ENCODE measurements at regions not wholly inside any gene's neighbourhood (a gene's known extent, or its start where the extent isn't known, plus 50 kb on each side); places are given as distances from the start of the nearest gene placed in this dataset.

DNA sequence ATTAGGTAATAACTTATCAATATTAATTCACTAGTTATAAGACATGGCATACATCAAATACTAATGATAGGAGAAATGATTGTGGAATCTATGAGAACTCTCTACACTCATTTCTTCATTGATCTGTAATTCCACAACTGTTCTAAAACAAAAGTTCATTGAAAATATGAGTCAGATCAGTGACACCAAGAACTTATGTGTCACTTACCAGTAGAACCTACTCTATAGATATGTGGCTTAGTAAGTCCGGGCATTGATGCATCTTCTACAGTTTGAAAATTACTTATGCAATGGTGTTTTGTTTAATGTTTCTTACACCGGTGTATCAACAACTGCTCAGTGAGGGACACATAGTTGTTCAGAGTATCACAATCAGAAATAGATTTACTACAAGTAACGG is 520.3 kb downstream of the ARAP2 start:
- Histone ChIP-seq H3K4me3 (replicated peaks in 1 of 4; ENCODE audit: control extremely low read depth in 1 of 4, insufficient read depth in 1 of 4, low read depth in 3 of 4, low read length in 4 of 4) (no peak overlapping the region), H3K27ac (ENCODE audit: insufficient read depth, low read length) (no peak overlapping the region), H3K27me3 (ENCODE audit: control insufficient read depth, insufficient read depth, low read length) (no peaks in the 10 kb centered on the region), H3K9me3 (ENCODE audit: control insufficient read depth, insufficient read depth, low read depth, low read length) (no peaks in the 10 kb centered on the region), H3K4me1 (ENCODE audit: control insufficient read depth, extremely low read depth, insufficient read depth, low read length) (no peaks in the 10 kb centered on the region), H3K9ac (ENCODE audit: insufficient read depth, low read length) (no peak overlapping the region), H4K20me1 (ENCODE audit: control insufficient read depth, extremely low read depth, insufficient read depth, low read length) (no peaks in the 10 kb centered on the region), H2AFZ (ENCODE audit: low read length) (no peak overlapping the region), H3K79me2 (ENCODE audit: control insufficient read depth, insufficient read depth, low read length) (no peaks in the 10 kb centered on the region), H3K4me2 (ENCODE audit: extremely low read depth, insufficient read depth, low read length) (no peak overlapping the region), H3K36me3 (ENCODE audit: control insufficient read depth, insufficient read depth, low read length) (no peaks in the 10 kb centered on the region)
- no peak for DNase-seq (ENCODE audit: low read depth in 2 of 2)
- TF ChIP-seq EZH2 (IDR thresholded peaks at IDR 0.05; ENCODE audit: low read length, missing control alignments): no peak
- TF ChIP-seq, protein P1, sequence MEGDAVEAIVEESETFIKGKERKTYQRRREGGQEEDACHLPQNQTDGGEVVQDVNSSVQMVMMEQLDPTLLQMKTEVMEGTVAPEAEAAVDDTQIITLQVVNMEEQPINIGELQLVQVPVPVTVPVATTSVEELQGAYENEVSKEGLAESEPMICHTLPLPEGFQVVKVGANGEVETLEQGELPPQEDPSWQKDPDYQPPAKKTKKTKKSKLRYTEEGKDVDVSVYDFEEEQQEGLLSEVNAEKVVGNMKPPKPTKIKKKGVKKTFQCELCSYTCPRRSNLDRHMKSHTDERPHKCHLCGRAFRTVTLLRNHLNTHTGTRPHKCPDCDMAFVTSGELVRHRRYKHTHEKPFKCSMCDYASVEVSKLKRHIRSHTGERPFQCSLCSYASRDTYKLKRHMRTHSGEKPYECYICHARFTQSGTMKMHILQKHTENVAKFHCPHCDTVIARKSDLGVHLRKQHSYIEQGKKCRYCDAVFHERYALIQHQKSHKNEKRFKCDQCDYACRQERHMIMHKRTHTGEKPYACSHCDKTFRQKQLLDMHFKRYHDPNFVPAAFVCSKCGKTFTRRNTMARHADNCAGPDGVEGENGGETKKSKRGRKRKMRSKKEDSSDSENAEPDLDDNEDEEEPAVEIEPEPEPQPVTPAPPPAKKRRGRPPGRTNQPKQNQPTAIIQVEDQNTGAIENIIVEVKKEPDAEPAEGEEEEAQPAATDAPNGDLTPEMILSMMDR (conservative IDR thresholded peaks at IDR 0.05 in 1 of 2, IDR thresholded peaks at IDR 0.05 in 1 of 2; ENCODE audit: low read depth in 1 of 2, low read length in 2 of 2): no peak

DNA sequence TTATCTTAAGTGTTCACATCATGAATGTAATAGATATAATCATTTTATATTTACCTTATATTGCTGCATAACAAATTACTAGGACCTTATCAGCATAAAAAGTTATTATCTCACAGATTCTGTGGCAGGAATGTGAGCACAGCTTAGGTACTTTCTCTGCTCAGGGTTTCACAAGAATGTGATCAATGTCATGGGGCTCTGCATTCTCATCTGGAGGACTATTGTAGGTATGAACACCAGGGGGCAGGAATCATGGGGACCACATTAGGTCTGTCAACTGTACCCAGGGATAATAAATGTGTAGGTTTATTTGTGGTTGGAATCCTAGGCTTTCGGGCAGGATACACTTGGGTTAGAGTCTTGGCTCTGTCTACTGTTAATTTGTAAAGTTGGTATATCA is 519.2 kb downstream of the ARAP2 start:
- Histone ChIP-seq H4K20me1 (ENCODE audit: control insufficient read depth, extremely low read depth, insufficient read depth, low read length) (no peaks in the 10 kb centered on the region), H3K79me2 (ENCODE audit: control insufficient read depth, insufficient read depth, low read length) (no peaks in the 10 kb centered on the region), H2AFZ (ENCODE audit: low read length) (no peak overlapping the region), H3K36me3 (ENCODE audit: control insufficient read depth, insufficient read depth, low read length) (no peaks in the 10 kb centered on the region), H3K4me1 (ENCODE audit: control insufficient read depth, extremely low read depth, insufficient read depth, low read length) (no peaks in the 10 kb centered on the region), H3K4me3 (replicated peaks in 1 of 4; ENCODE audit: control extremely low read depth in 1 of 4, insufficient read depth in 1 of 4, low read depth in 3 of 4, low read length in 4 of 4) (no peak overlapping the region), H3K9ac (ENCODE audit: insufficient read depth, low read length) (no peak overlapping the region), H3K27ac (ENCODE audit: insufficient read depth, low read length) (no peak overlapping the region), H3K27me3 (ENCODE audit: control insufficient read depth, insufficient read depth, low read length) (no peaks in the 10 kb centered on the region), H3K4me2 (ENCODE audit: extremely low read depth, insufficient read depth, low read length) (no peak overlapping the region), H3K9me3 (ENCODE audit: control insufficient read depth, insufficient read depth, low read depth, low read length) (no peaks in the 10 kb centered on the region)
- TF ChIP-seq EZH2 (IDR thresholded peaks at IDR 0.05; ENCODE audit: low read length, missing control alignments): no peak
- TF ChIP-seq, protein P1 (conservative IDR thresholded peaks at IDR 0.05 in 1 of 2, IDR thresholded peaks at IDR 0.05 in 1 of 2; ENCODE audit: low read depth in 1 of 2, low read length in 2 of 2): no peak
- DNase-seq (ENCODE audit: low read depth in 2 of 2): no peak

DNA sequence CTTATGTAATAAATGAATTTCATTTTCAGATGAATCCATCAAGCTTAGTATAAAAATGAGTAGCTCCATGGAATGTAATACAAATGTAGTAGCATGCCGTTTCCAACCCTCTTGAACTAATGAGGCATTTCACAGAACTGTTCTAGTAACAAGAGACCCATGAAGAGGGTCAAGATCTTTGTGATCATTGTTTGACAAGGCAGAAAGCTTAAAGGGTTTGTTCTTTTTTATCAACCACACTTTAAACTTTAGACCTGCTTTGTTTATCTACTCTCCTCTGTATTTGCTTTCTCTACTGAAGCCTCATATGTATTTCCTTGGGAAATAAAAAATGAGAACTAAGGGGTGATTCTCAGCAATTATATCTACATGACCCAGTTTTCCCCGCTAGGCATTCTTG is 513.9 kb downstream of the ARAP2 start:
- Histone ChIP-seq H3K4me2 (ENCODE audit: extremely low read depth, insufficient read depth, low read length) (no peak overlapping the region), H3K79me2 (ENCODE audit: control insufficient read depth, insufficient read depth, low read length) (no peaks in the 10 kb centered on the region), H3K4me3 (replicated peaks in 1 of 4; ENCODE audit: control extremely low read depth in 1 of 4, insufficient read depth in 1 of 4, low read depth in 3 of 4, low read length in 4 of 4) (no peak overlapping the region), H3K27me3 (ENCODE audit: control insufficient read depth, insufficient read depth, low read length) (no peaks in the 10 kb centered on the region), H3K36me3 (ENCODE audit: control insufficient read depth, insufficient read depth, low read length) (no peaks in the 10 kb centered on the region), H4K20me1 (ENCODE audit: control insufficient read depth, extremely low read depth, insufficient read depth, low read length) (no peaks in the 10 kb centered on the region), H3K4me1 (ENCODE audit: control insufficient read depth, extremely low read depth, insufficient read depth, low read length) (no peaks in the 10 kb centered on the region), H2AFZ (ENCODE audit: low read length) (no peak overlapping the region), H3K27ac (ENCODE audit: insufficient read depth, low read length) (no peak overlapping the region), H3K9me3 (ENCODE audit: control insufficient read depth, insufficient read depth, low read depth, low read length) (no peaks in the 10 kb centered on the region), H3K9ac (ENCODE audit: insufficient read depth, low read length) (no peak overlapping the region)
- TF ChIP-seq, protein P1 (conservative IDR thresholded peaks at IDR 0.05 in 1 of 2, IDR thresholded peaks at IDR 0.05 in 1 of 2; ENCODE audit: low read depth in 1 of 2, low read length in 2 of 2): no peak
- TF ChIP-seq EZH2 (IDR thresholded peaks at IDR 0.05; ENCODE audit: low read length, missing control alignments): no peak
- DNase-seq (ENCODE audit: low read depth in 2 of 2): no peak

Data from fibroblast of lung (primary cell).